Lower lobe of right lung (tissue), 2 donors: ENCODE measurements at regions not wholly inside any gene's neighbourhood (a gene's known extent, or its start where the extent isn't known, plus 50 kb on each side); places are given as distances from the start of the nearest gene placed in this dataset.

ENCODE experiments used
- ATAC-seq, 2 donors: fragments of 200-7000 bp; cut with Tn5 transposase; one replicate each; pipeline ENCODE4 v1.9.1; 2020 to 2022; ENCODE audit warnings: mild to moderate bottlenecking in 2 of 2, moderate library complexity in 2 of 2
- DNase-seq: peaks from one replicate; pipeline ENCODE4 v3.0.0-alpha.2; 2020
- H3K27ac ChIP-seq: fragments of 200-600 bp; one replicate; pipeline ENCODE4 v1.8.0; 2022
- H3K27me3 ChIP-seq: fragments of 200-600 bp; one replicate; pipeline ENCODE4 v1.8.0; 2022; ENCODE audit warnings: low read depth
- H3K36me3 ChIP-seq: fragments of 200-600 bp; one replicate; pipeline ENCODE4 v1.8.0; 2022; ENCODE audit warnings: mild to moderate bottlenecking
- H3K4me1 ChIP-seq: fragments of 200-600 bp; one replicate; pipeline ENCODE4 v1.8.0; 2022
- H3K4me3 ChIP-seq: fragments of 200-600 bp; one replicate; pipeline ENCODE4 v1.8.0; 2022; ENCODE audit warnings: mild to moderate bottlenecking
- H3K9me3 ChIP-seq: fragments of 200-600 bp; one replicate; pipeline ENCODE4 v1.8.0; 2022
- intact Hi-C: fragments of 100-400 bp; cut with DNase I; formaldehyde crosslinking; loops from one replicate; pipeline ENCODE4 v1.11.0; 2022
- TF ChIP-seq, protein P1 (sequence below): fragments of 200-600 bp; IDR thresholded peaks from one replicate; pipeline ENCODE4 v1.8.0; 2022; ENCODE audit warnings: antibody characterized with exemption, mild to moderate bottlenecking
- donor health status: DM: no; HTN: yes; CAD: no; lungs with severe emphysema.

DNA sequence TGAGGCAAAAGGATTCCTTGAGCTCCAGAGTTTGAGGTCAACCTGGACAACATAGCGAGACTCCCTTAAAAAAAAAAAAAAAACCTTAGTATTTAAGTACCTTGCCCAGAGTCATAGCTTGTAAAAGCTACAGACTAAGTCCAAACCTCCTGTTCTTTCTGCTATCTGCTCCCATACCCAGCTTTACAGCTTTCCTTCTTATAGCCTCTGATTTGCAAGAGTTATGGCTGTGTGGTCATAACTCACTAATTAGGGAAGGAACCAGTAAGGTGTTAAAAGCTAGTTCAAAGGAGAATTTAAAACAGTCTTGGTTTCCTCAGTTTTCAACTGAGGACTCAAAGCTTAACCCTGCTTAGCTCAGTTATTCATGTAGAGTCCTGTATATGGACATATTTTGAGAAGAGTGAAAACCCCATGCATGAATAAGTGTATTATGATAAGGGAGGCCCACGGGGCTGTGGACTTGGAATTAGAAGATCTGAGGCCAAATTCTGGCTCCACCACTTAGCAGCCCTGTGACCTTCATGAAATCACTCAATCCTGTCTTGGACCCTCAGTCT is 135.5 kb upstream of the SMAD3 start:
- Histone ChIP-seq H3K27ac (no peak overlapping the region), H3K4me1 (peaks cover 19% of the 10 kb centered on the region), H3K4me3 (no peak overlapping the region), H3K9me3 (no peaks in the 10 kb centered on the region), H3K27me3 (no peaks in the 10 kb centered on the region), H3K36me3 (no peaks in the 10 kb centered on the region)
- DNase-seq (no peak), ATAC-seq (no peak)
- TF ChIP-seq, protein P1, sequence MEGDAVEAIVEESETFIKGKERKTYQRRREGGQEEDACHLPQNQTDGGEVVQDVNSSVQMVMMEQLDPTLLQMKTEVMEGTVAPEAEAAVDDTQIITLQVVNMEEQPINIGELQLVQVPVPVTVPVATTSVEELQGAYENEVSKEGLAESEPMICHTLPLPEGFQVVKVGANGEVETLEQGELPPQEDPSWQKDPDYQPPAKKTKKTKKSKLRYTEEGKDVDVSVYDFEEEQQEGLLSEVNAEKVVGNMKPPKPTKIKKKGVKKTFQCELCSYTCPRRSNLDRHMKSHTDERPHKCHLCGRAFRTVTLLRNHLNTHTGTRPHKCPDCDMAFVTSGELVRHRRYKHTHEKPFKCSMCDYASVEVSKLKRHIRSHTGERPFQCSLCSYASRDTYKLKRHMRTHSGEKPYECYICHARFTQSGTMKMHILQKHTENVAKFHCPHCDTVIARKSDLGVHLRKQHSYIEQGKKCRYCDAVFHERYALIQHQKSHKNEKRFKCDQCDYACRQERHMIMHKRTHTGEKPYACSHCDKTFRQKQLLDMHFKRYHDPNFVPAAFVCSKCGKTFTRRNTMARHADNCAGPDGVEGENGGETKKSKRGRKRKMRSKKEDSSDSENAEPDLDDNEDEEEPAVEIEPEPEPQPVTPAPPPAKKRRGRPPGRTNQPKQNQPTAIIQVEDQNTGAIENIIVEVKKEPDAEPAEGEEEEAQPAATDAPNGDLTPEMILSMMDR, result no peak
- intact Hi-C loops, result no loop called here

DNA sequence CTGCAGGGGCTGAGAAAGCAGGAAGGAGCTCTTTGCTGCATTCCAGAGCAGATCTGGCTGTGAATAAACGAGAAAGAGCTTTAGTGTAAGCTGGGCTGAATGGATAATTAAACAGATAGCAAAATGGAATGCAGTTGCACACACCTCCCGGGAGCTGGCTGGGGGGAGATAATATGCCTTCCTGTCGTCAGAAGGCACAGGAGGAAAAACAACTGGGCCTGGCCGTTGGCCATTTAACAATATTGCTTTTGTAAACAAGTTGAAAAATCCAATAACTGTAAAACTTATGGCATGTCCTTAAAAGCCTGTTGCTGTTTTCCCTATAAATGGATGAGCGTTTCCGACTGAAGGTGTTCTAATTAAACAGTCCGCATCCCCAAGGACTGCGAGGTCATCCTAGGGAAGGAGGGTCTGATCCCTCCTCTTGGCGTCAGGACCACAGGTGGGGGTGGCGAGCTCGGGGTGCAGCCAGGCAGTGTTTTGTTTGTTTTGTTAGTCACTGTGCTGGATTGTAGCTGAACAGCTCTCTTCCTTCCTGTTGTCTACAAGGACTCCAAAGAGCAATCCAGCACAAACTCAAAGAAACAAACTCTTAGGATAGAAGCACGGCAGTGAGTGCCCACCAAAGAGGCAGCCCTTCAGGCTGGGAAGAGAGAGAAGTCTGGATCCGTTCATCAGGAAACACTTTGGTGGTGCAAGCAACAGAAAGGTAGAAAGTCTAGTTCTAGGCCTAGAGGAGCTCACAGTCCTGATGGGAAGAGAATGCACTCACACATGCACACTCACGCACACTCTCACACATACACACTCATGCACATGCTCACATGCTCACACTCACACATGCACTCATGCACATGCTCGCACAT is 133.4 kb upstream of the SMAD3 start:
- no peak overlapping the region for H3K4me3 ChIP-seq
- no peaks in the 10 kb centered on the region for H3K9me3 ChIP-seq
- H3K4me1 ChIP-seq, result peaks cover 26% of the 10 kb centered on the region
- ATAC-seq (peak; percentile 81 to 90), DNase-seq (no peak)
- H3K36me3 ChIP-seq, result no peaks in the 10 kb centered on the region
- TF ChIP-seq, protein P1, result no peak
- intact Hi-C loops, result no loop called here
- no peaks in the 10 kb centered on the region for H3K27me3 ChIP-seq
- H3K27ac ChIP-seq, result peak overlapping the region; percentile 42

DNA sequence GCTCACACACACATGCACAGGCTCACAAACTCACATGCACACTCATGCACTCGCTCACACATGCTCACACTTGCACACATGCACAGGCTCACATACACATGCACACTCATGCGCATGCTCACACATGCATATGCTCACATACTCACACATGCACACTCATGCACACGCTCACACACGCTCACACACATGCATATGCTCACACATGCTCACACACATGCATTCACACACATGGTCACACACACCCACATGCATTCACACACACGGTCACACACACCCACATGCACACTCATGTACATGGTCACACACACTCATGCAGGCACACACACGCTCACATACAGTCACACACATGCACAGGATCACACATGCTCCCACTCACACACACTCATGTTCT is 132.8 kb upstream of the SMAD3 start:
- no peak overlapping the region for H3K4me3 ChIP-seq
- no peaks in the 10 kb centered on the region for H3K9me3 ChIP-seq
- H3K36me3 ChIP-seq, result no peaks in the 10 kb centered on the region
- intact Hi-C loops, result no loop called here
- H3K4me1 ChIP-seq, result peaks cover 22% of the 10 kb centered on the region
- no peak overlapping the region for H3K27ac ChIP-seq
- H3K27me3 ChIP-seq, result no peaks in the 10 kb centered on the region
- no peak for DNase-seq
- TF ChIP-seq, protein P1, result no peak
- ATAC-seq, result no peak

DNA sequence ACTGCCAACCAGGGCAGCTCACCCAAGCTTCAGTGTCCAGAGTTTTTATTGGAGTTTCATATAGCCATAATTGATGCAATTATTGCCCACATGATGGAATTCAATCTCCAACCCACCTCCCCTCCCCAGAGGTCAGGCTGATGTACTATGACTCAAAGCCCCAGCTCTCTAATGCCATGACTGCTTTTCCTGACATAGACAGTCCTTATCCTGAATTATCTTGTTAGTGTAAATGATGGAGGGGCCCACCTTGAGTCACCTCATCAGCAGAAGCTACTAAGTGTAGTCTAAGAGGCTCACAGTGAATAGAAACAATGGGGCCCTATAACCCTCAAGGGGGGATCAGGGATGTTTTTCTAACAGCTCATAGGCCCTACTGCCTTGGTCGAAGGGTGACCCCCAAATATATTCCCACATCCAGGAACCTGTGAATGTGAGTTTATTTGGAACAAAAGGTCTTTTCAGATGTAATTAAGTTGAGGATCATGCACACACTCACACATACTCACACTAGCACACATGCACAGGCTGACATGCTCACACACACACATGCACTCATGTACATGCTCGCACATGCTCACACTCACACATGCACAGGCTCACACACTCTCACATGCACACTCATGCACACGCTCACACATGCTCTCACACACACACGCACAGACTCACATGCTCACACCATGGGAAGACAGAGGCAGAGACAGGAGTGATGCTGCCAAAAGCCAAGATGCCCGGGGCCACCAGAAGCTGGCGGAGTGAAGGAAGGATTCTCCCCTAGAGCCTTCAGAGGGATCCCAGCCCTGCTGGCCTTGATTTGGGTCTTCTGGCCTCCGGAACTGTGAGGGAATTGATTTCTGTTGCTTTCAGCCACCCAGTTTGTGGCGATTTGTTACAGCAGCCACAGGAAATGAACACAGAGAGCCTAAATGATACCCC is 131.2 kb upstream of the SMAD3 start:
- ATAC-seq (no peak), DNase-seq (no peak)
- Histone ChIP-seq H3K4me1 (peaks cover 22% of the 10 kb centered on the region), H3K4me3 (no peak overlapping the region), H3K27me3 (no peaks in the 10 kb centered on the region), H3K36me3 (no peaks in the 10 kb centered on the region), H3K27ac (no peak overlapping the region), H3K9me3 (no peaks in the 10 kb centered on the region)
- intact Hi-C loops, result no loop called here
- TF ChIP-seq, protein P1, result no peak

DNA sequence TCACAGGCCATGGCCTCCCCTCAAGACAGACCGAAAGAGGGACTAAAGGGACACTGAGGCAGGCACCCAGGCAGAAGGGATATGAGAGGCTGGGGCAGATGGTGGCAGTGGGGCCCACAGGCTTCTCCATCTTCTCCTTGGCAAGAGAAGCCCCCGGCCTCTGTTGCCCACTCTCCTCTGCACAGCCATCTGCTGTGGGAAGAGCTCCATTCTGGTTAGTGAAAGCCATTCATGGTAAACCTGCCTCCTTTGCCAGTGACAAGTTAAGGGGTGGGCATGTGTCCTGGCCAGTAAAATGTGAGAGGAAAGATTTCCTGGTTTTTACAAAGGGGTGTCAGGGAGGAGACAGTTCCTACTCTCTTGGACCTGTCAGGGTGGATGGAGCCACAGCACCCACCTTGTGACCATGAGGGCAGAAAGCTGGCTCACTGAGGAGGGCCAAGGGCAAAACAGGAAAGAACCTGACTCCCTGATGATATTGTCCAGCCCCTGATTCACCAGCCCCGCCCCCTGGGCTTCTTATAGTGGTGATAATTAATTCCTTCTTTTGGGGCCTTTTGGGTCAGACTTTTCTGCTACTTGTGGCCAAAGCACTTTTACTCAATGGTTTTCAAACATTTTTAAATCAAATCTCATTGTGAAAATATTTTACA is 130.4 kb upstream of the SMAD3 start:
- DNase-seq, result no peak
- ATAC-seq, result no peak
- Histone ChIP-seq H3K36me3 (no peaks in the 10 kb centered on the region), H3K9me3 (no peaks in the 10 kb centered on the region), H3K27ac (no peak overlapping the region), H3K4me3 (no peak overlapping the region), H3K4me1 (peaks cover 22% of the 10 kb centered on the region), H3K27me3 (no peaks in the 10 kb centered on the region)
- intact Hi-C loops, result no loop called here
- TF ChIP-seq, protein P1, result no peak
